Transverse colon (tissue), 4 donors: ENCODE measurements at regions not wholly inside any gene's neighbourhood (a gene's known extent, or its start where the extent isn't known, plus 50 kb on each side); places are given as distances from the start of the nearest gene placed in this dataset.

Experiments used
- EP300 ChIP-seq: sonication (generic); formaldehyde crosslinking; IDR thresholded peaks from one replicate; pipeline ENCODE4 v1.6.1; 2017; ENCODE audit warnings: antibody characterized with exemption, low read depth
- POLR2A ChIP-seq: fragments of 450-650 bp; IDR thresholded peaks from one replicate; pipeline ENCODE4 v1.6.1; 2016; ENCODE audit warnings: antibody characterized with exemption, mild to moderate bottlenecking, moderate library complexity
- POLR2AphosphoS5 ChIP-seq, 3 donors: sonication (generic); formaldehyde crosslinking; IDR thresholded peaks; one replicate each; pipeline ENCODE4 v1.6.1; 2016; ENCODE audit warnings: antibody characterized with exemption in 3 of 3
- TF ChIP-seq, protein P1 (sequence below), 5 experiments: fragments of 200-600 bp in 3 of 5; fragments of 450-650 bp in 2 of 5; sonication (generic) in 3 of 5; IDR thresholded peaks; 1 replicate in 2 of 5; 2 replicates in 3 of 5; pipeline ENCODE4 v1.5.1; 2016 to 2017; ENCODE audit warnings: antibody characterized with exemption in 5 of 5, inconsistent platforms in 3 of 5, mild to moderate bottlenecking in 2 of 5, moderate library complexity in 1 of 5

DNA sequence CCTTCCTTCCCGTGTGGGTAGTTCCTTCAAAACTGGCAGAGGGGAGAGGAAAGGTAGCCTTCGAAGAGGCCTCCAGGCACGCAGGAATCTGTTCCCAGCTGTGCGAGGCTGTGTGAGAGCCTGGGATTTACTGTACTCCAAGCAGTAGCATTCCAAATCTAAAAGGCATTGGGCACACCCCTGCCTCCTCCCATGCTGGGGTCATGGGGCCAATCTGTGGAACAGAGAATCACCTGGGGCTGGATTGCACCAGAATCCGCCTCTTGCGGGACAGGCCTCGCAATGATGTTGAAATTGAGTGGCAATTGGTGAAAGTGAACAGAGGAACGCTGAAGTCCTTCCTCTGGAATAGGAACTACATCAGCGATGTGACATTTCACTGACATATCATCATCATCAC is 72.5 kb upstream of the IRX3 start:
- TF ChIP-seq POLR2A (no peak), EP300 (no peak), POLR2AphosphoS5 (IDR thresholded peaks at IDR 0.05) (no peak)
- TF ChIP-seq, protein P1, sequence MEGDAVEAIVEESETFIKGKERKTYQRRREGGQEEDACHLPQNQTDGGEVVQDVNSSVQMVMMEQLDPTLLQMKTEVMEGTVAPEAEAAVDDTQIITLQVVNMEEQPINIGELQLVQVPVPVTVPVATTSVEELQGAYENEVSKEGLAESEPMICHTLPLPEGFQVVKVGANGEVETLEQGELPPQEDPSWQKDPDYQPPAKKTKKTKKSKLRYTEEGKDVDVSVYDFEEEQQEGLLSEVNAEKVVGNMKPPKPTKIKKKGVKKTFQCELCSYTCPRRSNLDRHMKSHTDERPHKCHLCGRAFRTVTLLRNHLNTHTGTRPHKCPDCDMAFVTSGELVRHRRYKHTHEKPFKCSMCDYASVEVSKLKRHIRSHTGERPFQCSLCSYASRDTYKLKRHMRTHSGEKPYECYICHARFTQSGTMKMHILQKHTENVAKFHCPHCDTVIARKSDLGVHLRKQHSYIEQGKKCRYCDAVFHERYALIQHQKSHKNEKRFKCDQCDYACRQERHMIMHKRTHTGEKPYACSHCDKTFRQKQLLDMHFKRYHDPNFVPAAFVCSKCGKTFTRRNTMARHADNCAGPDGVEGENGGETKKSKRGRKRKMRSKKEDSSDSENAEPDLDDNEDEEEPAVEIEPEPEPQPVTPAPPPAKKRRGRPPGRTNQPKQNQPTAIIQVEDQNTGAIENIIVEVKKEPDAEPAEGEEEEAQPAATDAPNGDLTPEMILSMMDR (IDR thresholded peaks at IDR 0.05): no peak
